MM.1S (cell line): ENCODE measurements at regions not wholly inside any gene's neighbourhood (a gene's known extent, or its start where the extent isn't known, plus 50 kb on each side); places are given as distances from the start of the nearest gene placed in this dataset.

Source experiments
- EZH2 ChIP-seq: fragments of 300-600 bp; sonication (generic); optimal IDR thresholded peaks from 2 replicates; pipeline ENCODE3; 2017; ENCODE audit warnings: low read depth, mild to moderate bottlenecking, antibody characterized with exemption, low read length, mixed read lengths
- TF ChIP-seq, protein P1 (sequence below): fragments of 300-600 bp; sonication (generic); IDR thresholded peaks from 2 replicates; pipeline ENCODE4 v1.5.1; 2016; ENCODE audit warnings: antibody characterized with exemption, low read length, mixed read lengths

DNA sequence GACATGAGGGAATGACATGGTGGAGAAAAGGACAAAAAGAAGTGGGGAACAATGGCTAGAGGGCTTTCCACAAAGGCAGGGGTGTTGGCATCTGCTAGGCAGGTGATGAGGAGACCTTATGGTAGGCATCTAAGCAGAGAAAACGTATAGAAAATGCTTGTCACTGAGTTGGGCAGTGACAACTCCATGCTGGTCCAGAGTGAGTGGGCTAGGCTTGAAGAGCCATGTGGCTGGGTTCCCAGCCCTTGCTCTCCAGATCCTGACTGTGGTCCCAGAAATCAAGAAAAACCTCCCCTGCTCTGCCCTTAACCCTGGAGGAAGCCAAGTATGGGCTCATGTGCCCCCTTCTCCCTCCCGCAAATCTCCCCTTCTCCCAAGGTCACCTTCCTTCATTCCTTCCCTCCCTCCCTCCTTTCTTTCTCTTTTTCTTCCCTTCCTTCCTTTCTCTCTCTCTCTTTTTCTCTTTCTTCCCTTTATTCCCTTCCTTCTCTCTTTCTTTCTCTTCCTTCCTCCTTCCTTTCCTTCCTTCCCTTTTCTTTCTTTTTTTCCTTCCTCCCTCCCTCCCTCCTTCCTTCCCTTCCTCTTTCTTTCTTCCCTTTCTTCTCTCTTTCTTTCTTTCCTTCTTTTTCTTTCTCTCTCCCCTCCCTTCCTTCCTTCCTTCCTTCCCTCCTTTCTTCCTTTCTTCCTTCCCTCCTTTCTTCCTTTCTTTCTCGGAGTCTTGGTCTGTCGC lies 102.8 kb downstream of the NAV1 start:
- TF ChIP-seq, protein P1, sequence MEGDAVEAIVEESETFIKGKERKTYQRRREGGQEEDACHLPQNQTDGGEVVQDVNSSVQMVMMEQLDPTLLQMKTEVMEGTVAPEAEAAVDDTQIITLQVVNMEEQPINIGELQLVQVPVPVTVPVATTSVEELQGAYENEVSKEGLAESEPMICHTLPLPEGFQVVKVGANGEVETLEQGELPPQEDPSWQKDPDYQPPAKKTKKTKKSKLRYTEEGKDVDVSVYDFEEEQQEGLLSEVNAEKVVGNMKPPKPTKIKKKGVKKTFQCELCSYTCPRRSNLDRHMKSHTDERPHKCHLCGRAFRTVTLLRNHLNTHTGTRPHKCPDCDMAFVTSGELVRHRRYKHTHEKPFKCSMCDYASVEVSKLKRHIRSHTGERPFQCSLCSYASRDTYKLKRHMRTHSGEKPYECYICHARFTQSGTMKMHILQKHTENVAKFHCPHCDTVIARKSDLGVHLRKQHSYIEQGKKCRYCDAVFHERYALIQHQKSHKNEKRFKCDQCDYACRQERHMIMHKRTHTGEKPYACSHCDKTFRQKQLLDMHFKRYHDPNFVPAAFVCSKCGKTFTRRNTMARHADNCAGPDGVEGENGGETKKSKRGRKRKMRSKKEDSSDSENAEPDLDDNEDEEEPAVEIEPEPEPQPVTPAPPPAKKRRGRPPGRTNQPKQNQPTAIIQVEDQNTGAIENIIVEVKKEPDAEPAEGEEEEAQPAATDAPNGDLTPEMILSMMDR: no peak
- TF ChIP-seq EZH2: no peak
